ENCODE measurements at regions not wholly inside any gene's neighbourhood (a gene's known extent, or its start where the extent isn't known, plus 50 kb on each side); places are given as distances from the start of the nearest gene placed in this dataset.

DNA sequence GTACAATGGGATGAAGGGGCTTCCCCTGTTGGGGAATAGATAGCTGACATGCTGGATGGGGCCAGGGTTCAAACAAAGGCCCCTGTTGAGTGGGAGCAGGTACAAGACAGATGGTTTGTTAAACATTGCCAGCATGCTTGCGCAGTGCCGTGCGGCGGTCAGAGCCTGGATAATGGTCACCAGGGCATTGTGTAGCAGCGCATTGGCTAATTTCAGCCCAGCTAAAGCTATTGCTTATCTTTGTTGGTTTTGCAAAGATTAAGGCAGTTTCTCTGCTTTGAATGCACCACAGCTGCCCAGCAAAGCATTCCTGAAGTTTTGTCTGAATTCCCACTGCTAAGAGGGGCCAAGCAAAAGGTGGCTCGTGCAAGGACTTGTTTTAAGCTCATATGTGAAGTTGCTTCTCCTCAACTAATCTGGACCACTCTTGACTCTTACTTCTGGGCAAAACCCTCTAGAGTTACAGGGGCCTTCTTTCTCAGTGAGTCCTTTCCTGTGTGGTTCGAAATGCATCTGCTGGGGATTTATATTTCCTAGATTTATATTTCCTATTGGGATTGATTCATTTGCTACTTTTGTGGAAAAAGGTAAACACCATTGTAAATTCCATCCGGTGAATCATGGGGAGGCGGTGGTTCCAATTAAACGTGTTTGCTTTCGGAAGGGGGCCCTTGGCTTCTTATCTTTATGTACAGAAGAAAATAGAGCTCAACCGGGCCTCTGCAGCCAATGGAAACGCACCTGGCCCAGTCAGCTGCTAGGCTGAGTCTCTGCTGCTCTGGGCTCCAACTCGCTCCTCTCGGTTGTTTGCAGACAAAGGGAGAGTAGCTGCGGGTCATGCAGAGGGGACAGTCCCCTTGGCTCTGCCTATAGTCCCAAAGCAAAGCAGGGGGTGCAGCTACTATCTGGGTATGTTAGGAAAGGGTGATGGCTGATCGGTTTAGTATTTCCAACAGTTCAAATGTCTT lies 72.1 kb downstream of the FOXA2 start (continued):
- TF ChIP-seq JUND (CRISPR knock-in tag; IDR thresholded peaks at IDR 0.05) (peak; percentile 86), JUNB (CRISPR knock-in tag; IDR thresholded peaks at IDR 0.05; ENCODE audit: borderline replicate concordance) (peak; percentile 98), CBX5 (CRISPR knock-in tag; IDR thresholded peaks at IDR 0.05; ENCODE audit: borderline replicate concordance) (peak; percentile 98), ZC3H4 (CRISPR knock-in tag; IDR thresholded peaks at IDR 0.05; ENCODE audit: borderline replicate concordance) (no peak; the same call in 1 of the 2 replicates), MYC (CRISPR knock-in tag; IDR thresholded peaks at IDR 0.05; ENCODE audit: borderline replicate concordance) (peak; percentile 89), ZKSCAN5 (CRISPR knock-in tag; IDR thresholded peaks at IDR 0.05) (no peak), TEAD2 (CRISPR knock-in tag; IDR thresholded peaks at IDR 0.05) (peak; percentile 58; the same call in 1 of the 2 replicates), ZNF567 (CRISPR knock-in tag; IDR thresholded peaks at IDR 0.05; ENCODE audit: borderline replicate concordance) (peak; percentile 94; the same call in 1 of the 2 replicates), AGO2 (optimal IDR thresholded peaks at IDR 0.05; ENCODE audit: low read depth, low read length) (no peak), FOXP1 (IDR thresholded peaks at IDR 0.05) (peak; percentile 57; the same call in 1 of the 2 replicates), FOXP1 (CRISPR knock-in tag; IDR thresholded peaks at IDR 0.05) (peak; percentile 98), ZNF75D (CRISPR knock-in tag; IDR thresholded peaks at IDR 0.05; ENCODE audit: borderline replicate concordance) (no peak), FOXK1 (CRISPR knock-in tag; IDR thresholded peaks at IDR 0.05; ENCODE audit: borderline replicate concordance, low read depth) (peak; percentile 90), SIX4 (CRISPR knock-in tag; IDR thresholded peaks at IDR 0.05) (peak; percentile 82), CEBPB (IDR thresholded peaks at IDR 0.05; ENCODE audit: borderline replicate concordance, low read depth, low read length) (peak; percentile 96), PHF20 (CRISPR knock-in tag; IDR thresholded peaks at IDR 0.05) (no peak; the same call in 1 of the 2 replicates), STAT5B (CRISPR knock-in tag; IDR thresholded peaks at IDR 0.05) (no peak; the same call in 1 of the 2 replicates), ZFP36L2 (CRISPR knock-in tag; IDR thresholded peaks at IDR 0.05) (no peak)
- TF ChIP-seq, protein P1, sequence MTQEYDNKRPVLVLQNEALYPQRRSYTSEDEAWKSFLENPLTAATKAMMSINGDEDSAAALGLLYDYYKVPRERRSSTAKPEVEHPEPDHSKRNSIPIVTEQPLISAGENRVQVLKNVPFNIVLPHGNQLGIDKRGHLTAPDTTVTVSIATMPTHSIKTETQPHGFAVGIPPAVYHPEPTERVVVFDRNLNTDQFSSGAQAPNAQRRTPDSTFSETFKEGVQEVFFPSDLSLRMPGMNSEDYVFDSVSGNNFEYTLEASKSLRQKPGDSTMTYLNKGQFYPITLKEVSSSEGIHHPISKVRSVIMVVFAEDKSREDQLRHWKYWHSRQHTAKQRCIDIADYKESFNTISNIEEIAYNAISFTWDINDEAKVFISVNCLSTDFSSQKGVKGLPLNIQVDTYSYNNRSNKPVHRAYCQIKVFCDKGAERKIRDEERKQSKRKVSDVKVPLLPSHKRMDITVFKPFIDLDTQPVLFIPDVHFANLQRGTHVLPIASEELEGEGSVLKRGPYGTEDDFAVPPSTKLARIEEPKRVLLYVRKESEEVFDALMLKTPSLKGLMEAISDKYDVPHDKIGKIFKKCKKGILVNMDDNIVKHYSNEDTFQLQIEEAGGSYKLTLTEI (CRISPR knock-in tag; conservative IDR thresholded peaks at IDR 0.05), result no peak
- TF ChIP-seq, protein P2, sequence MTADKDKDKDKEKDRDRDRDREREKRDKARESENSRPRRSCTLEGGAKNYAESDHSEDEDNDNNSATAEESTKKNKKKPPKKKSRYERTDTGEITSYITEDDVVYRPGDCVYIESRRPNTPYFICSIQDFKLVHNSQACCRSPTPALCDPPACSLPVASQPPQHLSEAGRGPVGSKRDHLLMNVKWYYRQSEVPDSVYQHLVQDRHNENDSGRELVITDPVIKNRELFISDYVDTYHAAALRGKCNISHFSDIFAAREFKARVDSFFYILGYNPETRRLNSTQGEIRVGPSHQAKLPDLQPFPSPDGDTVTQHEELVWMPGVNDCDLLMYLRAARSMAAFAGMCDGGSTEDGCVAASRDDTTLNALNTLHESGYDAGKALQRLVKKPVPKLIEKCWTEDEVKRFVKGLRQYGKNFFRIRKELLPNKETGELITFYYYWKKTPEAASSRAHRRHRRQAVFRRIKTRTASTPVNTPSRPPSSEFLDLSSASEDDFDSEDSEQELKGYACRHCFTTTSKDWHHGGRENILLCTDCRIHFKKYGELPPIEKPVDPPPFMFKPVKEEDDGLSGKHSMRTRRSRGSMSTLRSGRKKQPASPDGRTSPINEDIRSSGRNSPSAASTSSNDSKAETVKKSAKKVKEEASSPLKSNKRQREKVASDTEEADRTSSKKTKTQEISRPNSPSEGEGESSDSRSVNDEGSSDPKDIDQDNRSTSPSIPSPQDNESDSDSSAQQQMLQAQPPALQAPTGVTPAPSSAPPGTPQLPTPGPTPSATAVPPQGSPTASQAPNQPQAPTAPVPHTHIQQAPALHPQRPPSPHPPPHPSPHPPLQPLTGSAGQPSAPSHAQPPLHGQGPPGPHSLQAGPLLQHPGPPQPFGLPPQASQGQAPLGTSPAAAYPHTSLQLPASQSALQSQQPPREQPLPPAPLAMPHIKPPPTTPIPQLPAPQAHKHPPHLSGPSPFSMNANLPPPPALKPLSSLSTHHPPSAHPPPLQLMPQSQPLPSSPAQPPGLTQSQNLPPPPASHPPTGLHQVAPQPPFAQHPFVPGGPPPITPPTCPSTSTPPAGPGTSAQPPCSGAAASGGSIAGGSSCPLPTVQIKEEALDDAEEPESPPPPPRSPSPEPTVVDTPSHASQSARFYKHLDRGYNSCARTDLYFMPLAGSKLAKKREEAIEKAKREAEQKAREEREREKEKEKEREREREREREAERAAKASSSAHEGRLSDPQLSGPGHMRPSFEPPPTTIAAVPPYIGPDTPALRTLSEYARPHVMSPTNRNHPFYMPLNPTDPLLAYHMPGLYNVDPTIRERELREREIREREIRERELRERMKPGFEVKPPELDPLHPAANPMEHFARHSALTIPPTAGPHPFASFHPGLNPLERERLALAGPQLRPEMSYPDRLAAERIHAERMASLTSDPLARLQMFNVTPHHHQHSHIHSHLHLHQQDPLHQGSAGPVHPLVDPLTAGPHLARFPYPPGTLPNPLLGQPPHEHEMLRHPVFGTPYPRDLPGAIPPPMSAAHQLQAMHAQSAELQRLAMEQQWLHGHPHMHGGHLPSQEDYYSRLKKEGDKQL (CRISPR knock-in tag; IDR thresholded peaks at IDR 0.05; ENCODE audit: low read depth), result peak; percentile 95
- TF ChIP-seq, protein P3, sequence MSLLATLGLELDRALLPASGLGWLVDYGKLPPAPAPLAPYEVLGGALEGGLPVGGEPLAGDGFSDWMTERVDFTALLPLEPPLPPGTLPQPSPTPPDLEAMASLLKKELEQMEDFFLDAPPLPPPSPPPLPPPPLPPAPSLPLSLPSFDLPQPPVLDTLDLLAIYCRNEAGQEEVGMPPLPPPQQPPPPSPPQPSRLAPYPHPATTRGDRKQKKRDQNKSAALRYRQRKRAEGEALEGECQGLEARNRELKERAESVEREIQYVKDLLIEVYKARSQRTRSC (CRISPR knock-in tag; IDR thresholded peaks at IDR 0.05; ENCODE audit: low read depth), result peak; percentile 93

All from HepG2 (cell line).